SK-N-DZ (cell line): ENCODE measurements at regions not wholly inside any gene's neighbourhood (a gene's known extent, or its start where the extent isn't known, plus 50 kb on each side); places are given as distances from the start of the nearest gene placed in this dataset.
"Not testable (repeated sequence)": the region's sequence is repeated elsewhere in the genome, so short reads cannot be mapped to it uniquely, and the experiment has no call there.

Experiments used
- DNase-seq: peaks from one replicate; pipeline ENCODE4 v3.0.0-alpha.2; 2015; ENCODE audit warnings: low spot score

DNA sequence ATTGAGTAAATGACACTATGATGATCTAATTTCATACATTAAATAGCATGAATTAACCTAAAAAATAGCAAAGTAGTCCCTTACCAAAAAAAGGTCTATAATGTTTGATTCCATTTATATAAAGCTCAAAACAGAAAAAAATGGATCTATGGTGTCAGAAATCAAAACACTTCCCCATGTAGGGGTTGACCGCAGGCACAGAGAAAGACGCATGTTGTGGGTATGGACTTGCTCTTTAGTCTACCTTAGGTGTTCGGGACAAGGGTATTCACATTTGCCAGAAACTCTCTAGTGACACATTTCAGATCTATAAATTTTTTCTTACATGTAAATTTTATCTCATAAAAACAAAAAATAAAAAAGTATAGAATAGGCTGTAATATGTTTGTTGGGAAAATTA lies 1262.9 kb downstream of the TMEM121 start:
- DNase-seq: no peak

DNA sequence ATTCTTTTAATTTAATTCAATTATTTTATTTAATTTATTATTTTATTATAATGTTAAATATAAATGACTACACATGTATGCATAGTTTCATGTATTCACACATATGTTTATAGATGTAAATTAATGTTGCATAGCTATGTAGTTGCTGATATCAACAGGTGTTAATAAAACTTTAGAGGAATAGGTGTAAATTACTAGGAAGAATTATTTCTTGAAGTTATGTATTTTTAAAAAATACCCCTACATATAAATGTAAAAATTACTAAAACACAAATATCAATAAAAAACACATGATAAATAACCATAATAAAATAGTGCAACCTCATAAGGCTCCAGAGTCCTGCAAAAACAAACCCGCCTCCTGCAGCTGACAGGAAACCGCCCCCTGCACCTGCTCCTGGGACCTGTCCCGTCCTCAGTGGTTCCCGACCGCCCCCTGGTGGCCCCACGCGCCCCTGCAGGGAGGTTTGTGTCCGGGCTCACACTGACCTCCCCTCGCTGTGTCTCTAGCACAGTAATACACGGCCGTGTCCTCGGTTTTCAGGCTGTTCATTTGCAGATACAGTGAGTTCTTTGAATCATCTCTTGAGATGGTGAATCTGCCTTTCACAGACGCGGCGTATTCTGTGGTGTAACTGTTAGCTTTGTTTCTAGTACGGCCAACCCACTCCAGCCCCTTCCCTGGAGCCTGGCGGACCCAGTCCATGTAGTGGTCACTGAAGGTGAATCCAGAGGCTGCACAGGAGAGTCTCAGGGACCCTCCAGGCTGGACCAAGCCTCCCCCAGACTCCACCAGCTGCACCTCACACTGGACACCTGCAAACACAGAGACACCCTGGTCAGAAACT lies 1264.0 kb downstream of the TMEM121 start:
- DNase-seq: peak; percentile 35

DNA sequence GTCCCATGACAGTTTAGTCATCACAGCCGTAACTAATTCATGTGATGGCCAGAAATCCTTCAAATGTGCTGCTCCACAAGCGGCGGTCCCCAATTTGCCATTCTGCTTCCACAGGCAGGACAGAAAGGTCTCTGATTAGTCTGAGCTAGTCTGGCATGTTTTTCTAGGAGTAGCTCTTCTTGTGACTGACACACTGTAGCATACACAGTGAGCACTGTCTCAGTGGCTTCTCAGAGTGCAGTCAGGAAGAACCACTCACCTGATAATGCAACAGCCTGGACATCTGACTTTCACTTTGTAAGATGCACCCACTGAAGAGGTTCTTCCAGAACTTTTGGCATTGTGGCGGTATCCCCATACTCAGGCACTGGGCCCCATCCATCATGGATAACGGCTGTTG lies 1266.2 kb downstream of the TMEM121 start:
- DNase-seq: no peak

DNA sequence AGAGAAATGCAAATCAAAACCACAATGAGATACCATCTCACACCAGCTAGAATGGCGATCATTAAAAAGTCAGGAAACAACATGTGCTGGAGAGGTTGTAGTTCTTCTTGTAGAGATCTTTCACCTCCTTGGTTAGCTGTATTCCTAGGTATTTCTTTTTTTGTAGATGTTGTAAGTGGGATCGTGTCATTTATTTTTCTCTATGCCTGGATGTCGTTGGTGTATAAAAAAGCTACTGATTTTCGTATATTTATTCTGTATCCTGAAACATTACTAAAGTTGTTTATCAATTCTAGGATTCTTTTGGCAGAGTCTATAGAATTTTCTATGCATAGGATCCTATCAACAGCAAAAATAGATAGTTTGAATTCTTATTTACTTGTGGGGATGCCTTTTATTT lies 1271.8 kb downstream of the TMEM121 start:
- DNase-seq: not testable (repeated sequence)

DNA sequence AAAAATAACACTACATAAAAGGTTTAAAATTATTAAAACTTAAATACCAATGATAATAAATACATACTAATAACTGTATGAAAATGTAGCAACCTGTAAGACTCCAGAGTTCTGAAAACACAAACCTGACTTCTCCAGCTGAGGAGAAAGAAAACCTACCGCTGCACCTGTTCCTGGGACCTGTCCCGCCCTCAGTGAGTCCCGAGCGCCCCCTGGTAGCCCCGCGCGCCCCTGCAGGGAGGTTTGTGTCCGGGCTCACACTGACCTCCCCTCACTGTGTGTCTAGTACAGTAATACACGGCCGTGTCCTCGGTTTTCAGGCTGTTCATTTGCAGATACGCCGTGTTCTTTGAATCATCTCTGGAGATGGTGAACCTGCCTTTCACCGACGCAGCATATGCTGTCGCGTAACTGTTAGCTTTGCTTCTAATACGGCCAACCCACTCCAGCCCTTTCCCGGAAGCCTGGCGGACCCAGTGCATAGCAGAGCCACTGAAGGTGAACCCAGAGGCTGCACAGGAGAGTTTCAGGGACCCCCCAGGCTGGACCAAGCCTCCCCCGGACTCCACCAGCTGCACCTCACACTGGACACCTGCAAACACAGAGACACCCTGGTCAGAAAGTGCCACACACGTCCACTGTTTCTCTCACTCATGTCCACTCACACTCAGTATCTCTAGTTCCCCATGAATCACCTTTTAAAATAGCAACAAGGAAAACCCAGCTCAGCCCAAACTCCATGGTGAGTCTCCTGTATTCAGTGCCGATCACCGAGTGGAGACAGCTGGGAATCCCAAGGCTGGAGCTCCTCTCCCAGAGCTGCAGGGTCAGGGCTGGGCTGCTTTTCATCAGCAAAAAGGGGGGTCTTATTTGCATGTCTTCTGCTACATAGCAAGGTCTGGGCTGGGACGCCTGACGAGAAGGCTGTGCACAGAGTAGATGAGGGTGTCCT lies 1276.3 kb downstream of the TMEM121 start:
- DNase-seq: no peak

DNA sequence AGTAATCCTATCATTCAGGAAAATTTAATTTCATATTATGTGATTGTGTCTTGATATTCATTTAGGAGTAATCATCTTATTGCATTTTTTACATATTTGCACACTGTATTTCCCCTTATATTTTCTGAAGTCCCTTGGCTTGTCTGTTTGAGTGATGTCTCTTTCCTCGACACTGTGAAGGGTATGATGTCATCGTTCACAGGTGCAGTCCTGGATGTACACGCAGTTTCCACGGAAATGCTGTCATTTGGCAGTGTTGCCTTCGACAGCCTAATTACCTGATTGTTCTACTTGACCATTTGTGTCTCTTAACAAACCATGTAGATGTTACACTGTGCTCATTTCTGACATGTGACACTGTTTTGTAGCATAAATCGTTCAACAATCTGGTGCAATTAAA lies 1277.0 kb downstream of the TMEM121 start:
- no peak for DNase-seq

DNA sequence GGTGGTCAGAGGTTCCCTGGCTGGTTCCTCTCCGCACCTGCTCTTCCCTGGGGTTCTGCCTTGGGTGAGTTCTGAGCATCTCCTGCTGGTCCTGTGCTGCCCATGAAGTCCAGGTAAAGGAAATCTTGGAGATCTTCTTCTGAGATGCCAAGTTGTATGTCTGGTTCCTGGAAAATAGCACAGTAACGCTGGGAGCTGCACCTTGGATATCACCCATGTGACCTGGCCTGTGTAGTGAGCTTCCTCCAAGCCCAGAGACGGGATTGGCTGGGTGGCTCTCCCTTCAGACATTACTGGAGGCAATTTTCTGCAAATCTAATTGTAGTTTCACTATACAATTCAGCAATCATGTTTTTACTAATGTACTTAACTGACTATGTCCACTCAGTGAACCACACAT lies 1281.1 kb downstream of the TMEM121 start:
- no peak for DNase-seq

DNA sequence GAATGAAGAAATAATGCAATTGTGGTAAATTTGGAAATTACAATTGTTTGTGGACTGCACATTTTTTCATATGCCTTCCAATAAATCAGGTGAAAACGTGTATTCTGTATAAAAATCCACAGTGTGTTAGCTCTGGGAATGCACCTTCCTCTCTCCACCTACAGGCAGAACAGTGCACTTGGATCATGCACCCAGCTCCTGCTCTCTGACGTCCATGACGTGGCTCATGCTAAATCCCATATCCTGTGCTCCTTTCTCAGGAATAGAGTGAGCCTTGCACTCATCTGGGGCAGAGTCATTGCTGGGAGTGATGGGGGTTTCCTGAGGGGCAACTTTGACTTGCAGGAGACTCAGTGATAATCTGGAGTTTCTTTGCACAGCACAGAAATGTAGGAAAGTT lies 1282.1 kb downstream of the TMEM121 start:
- no peak for DNase-seq

DNA sequence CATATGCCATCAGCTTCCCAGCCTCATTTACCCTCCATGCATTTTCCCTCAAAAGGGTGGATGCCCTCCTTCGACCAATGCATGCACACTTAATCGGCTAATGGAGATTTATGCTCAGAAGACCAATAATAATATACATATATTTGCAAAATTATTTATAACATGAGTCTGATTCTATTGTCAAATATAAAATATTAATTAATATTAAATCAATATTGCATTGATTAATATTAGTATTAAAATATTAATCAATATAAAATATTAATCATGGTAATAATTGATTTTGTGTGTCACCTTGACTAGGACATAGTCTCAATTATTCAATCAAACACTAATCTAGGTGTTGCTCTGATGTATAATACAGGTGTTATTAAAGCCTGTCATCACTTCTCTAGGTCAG lies 1282.5 kb downstream of the TMEM121 start:
- DNase-seq: no peak

DNA sequence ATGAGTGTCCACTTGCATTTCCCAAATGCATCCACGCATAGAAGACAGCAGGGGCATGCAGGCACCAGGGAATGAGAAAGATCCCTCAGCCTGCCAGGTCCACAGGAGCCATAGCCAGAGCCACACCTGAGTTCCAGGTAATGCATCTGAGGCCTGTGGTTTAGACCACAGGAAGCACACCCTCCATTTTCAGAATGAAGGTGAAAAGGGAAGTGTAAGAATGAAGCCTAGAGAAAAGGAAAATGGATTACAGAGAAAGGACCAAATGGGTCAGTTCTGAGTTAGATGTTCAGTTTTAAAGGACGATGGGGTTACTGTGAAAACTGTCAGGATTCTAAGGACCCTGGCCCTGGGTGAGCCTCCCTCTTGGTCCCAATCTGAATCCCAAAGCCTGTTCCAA lies 1283.2 kb downstream of the TMEM121 start:
- DNase-seq: no peak

DNA sequence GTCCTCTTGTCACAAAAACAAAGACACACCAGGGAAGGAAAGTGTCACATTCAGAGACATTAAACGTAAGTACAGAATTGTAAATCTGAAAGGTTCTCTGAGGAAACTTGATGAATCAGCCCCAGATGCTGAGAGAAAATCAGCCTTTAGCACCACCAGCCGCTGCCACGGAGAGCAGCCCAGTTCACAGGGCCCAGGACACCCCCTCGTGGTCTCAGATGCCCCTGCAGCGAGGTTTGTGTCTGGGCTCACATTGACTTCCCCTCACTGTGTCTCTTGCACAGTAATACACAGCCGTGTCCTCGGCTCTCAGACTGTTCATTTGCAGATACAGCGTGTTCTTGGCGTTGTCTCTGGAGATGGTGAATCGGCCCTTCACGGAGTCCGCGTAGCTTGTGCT lies 1283.8 kb downstream of the TMEM121 start:
- DNase-seq: not testable (repeated sequence)

DNA sequence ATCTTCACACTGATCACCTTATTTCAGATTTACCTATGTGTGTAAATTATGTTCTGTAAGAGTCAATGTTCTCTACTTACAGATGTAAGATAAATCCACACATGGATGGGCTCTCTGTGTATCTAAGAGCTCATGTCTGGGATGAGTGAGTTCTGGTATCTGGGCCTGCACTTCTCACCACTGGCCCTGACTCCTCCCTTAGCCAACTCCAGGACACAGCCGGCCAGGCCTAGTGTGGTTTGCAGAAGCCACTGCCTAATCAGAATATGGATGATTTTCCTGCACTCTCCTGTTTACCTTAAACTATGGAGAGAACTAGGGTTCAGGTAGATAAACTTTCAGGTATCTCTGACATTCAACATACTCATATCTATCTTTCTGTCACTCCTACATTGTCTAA lies 1284.8 kb downstream of the TMEM121 start:
- DNase-seq: no peak

DNA sequence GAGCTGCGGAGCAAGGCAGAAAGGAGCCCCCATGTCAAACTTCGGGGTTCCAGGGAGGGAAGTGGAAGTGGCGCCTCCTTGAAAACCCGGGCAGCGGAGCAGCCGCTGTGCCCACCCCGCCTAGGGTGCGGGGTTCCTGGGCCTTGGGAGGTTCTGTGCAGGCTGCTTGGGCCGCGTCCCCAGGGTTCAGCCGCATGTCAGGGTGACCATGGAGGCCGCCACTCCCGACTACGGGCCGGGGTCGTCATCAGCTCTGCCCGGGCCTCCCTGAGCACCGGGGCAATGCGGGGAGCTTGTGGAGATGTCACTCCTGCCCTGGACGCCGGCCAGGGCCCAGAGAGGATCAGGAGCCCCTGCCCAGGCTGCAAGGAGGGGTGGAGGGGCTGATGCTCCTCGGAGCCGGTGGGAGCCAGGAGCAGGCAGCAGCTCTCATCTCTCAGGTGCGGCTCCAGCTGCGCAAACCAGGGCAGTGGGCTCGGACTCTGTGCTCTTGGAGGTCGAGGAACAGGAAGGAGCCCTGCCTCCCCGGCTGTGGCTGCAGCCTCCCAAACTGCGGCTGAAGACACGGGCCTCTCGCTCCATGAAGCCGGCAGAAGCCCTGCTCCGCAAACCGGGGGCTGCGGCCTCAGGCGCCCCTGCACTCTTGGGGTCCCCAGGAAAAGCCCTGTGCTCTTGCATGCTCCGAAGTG lies 1286.5 kb downstream of the TMEM121 start:
- no peak for DNase-seq

DNA sequence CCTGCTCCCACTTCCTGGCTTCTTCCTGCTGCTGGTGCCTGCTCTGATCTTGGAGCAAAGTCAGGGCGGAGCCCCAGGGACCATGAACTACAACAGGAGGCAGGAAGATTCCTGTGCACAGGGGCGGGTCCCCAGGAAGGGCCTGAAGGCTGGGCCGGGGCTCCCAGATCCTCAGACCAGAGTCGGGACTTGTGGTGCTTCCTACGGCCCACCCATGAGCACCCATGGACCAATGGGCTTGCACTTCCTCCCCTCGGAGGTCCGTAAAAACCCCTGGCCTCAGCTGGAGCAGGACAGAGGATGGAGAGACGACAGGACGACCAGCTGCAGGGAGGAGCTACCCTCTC lies 1287.1 kb downstream of the TMEM121 start:
- no peak for DNase-seq

DNA sequence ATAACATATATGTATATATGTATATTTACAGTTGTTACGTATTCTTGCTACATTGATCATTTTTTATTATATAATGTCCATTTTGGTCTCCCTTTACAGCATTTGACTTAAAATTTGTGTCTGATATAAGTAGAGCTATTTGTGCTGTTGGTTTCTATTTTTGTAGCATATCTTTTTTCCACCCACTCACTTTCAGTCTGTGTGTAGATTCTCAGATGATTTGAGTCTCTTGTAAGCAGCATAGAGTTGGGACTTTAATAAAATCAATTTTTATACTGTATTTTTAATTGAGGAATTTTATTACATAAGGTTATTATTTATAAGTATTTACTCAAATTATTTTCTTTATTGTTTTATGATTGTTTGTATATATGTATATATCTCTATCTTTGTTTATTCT lies 1293.7 kb downstream of the TMEM121 start:
- no peak for DNase-seq

DNA sequence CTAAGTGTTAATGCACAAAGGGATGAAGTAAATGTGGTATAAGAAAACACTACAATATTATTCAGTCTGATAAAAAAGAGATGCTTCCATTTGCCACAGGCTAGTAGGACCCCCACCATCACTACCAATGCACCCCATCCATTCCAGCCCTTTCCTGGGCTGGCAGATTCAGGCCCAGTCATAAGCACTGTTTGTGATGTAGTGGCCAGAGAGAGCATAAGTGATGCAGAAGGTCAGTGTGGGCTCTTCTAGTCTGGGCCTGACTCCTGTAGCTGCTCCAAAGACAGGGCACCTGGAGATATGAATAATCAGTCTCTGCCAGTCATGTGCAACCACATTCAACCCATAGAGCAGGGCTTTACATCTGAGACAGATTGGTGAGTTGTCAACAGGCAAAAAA lies 1294.7 kb downstream of the TMEM121 start:
- no peak for DNase-seq

DNA sequence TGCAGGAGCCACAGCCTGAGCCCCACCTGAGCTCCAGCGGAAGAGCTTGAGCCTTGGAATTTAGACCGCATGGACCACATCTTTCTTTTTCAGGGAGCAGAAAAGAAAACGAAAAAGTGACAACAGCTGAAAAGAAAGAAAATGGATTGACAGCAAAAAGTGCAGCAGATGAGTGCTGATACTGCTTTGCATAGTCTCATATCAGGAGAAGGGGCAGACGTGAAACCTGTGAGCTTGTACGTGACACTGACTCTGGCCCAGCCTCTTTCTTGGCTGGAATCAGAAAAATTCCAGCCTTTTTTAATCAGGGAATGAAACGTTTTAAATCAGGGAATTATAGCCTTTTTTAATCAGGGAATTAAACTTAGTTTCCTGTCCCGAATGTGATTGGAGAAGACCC lies 1296.5 kb downstream of the TMEM121 start:
- DNase-seq: no peak

DNA sequence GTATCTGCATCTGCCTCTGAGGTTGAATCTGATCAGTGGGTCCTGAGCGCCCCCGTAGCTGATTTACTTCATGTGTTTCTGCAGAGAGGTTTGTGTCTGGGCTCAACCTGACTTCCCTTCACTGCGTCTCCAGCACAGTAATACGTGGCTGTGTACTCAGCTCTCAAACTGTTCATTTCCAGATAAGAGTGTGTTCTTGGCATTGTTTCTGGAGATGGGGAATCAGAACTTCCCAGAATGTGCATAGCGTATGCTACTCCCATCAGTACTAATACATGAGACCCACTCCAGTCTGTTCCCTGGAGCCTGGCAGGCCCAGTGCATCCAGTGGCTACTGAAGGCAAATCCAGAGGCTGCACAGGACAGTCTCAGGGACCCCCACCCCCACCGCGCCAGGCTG lies 1297.2 kb downstream of the TMEM121 start:
- DNase-seq: no peak

DNA sequence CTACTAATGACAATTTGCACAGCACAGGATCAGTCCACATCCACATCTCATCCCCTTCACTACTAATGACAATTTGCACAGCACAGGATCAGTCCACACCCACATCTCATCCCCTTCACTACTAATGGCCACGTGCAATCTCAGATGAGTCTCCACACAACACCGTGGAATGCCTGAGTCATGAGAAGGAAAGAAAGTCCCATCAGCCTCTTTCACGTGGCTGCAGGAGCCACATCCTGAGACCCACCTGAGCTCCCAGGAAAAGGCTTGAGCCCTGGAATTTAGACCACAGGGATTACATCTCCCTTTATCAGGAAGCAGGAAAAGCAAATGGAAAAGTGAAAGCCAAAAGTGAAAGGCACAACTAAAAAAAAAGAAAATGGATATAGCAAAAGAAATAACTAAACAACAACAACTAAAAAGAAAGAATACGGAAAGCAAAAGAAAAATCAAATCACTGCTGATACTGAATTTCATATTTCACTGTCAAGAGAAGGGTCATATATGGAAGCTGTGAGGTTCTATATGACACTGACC lies 1300.5 kb downstream of the TMEM121 start:
- DNase-seq: no peak

DNA sequence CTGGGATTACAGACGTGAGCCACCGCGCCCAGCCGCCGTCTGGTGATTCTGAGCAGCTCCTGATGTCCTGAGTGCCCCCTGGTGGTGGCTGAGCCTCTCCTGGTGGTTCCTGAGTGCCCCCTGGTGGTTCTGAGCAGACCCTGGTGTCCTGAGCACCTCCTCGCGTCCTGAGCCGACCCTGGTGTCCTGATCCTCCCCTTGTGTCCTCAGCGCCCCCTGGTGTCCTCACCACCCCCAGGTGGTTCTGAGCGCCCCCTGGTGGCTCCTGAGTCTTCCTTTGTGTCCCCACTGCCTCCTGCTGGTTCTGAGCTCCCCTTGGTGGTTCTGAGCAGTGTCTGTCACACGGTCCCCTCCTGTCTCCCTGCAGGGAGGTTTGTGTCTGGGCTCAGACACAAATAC lies 1304.9 kb downstream of the TMEM121 start:
- DNase-seq: no peak

DNA sequence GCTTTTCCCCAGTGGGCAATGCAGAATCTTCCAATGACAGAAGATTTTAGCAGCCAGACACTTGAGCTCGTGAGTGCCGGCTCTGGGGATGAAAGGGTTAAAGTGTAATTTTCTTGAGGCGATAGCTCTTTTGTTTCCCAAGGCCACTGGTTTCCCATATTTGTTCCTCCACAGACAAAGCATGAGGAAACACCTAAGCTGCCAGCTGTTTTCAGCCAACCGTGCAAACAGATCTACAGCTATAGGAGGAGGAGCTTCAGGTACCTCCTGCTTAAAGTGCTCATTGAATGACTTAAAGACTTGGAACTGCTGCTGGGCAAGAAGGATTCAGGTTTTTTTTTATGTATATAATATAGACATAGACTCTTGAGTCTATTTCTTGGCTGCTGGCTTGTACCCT lies 1311.5 kb downstream of the TMEM121 start:
- no peak for DNase-seq
